ENCODE measurements at regions not wholly inside any gene's neighbourhood (a gene's known extent, or its start where the extent isn't known, plus 50 kb on each side); places are given as distances from the start of the nearest gene placed in this dataset.

GRCh38 chr11:70603114-70603755 lies 204.9 kb downstream of the CTTN start:
- no peak overlapping the region for H3K27ac Mint-ChIP-seq
- no peaks in the 10 kb centered on the region for H3K9me3 Mint-ChIP-seq
- no peaks in the 10 kb centered on the region for H3K36me3 Mint-ChIP-seq
- no peaks in the 10 kb centered on the region for H3K27me3 Mint-ChIP-seq
- H3K4me1 Mint-ChIP-seq: no peaks in the 10 kb centered on the region
- ATAC-seq: peak; percentile 53
- H3K4me3 Mint-ChIP-seq: no peak overlapping the region

- Mint-ChIP-seq H3K27me3 (no peaks in the 10 kb centered on the region), H3K4me3 (no peak overlapping the region), H3K36me3 (no peaks in the 10 kb centered on the region), H3K4me1 (no peaks in the 10 kb centered on the region), H3K27ac (no peak overlapping the region), H3K9me3 (no peaks in the 10 kb centered on the region)
- no peak for ATAC-seq
Measured at GRCh38 chr11:70603756-70604211, 205.5 kb downstream of the CTTN start.

GRCh38 chr11:70604221-70604620 lies 205.9 kb downstream of the CTTN start:
- Mint-ChIP-seq H3K4me1 (no peaks in the 10 kb centered on the region), H3K27ac (no peak overlapping the region), H3K9me3 (no peaks in the 10 kb centered on the region), H3K4me3 (no peak overlapping the region), H3K27me3 (no peaks in the 10 kb centered on the region), H3K36me3 (no peaks in the 10 kb centered on the region)
- no peak for ATAC-seq

DNA sequence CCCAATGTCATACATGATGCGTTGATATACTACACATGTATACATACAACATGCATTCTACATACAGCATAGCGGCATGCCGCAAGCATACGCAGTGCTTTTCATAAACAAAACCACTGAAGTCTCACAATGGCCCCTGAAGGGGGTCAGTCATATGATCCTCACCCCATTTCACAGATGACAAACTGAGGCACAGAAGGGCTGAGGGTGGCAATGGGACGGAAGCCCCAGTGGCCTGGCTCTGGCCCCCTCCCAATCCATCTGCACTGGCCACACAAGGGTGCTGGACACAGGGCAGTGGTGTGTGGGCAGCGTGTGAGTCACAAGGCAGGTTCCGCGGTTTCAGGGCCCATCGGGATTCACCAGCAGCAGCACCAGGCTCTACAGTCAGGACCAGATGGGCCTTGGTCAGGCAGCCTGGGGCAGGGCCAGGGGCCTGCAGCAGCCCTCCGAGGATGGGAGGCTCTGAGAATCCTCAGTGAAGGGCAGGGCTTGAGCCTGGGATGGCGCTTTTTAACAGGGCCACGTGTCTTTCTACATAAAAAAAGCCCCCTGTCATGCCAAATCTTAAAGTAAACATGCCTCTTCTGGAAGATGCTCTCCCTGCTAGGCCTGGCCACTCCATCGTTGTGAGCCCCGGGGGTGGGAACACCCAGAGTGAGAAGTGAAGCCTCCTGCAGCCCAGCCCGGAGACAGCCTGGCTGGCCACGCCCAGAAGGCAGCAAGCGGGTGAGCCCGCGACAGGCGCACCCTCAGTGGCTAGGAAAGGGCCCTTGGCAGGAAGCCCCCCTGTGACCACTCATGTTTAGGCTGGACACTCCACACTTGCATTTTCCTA lies 206.5 kb downstream of the CTTN start:
- H3K4me3 Mint-ChIP-seq: no peak overlapping the region
- H3K27ac Mint-ChIP-seq: no peak overlapping the region
- H3K27me3 Mint-ChIP-seq: no peaks in the 10 kb centered on the region
- H3K9me3 Mint-ChIP-seq: no peaks in the 10 kb centered on the region
- no peak for ATAC-seq
- H3K4me1 Mint-ChIP-seq: no peaks in the 10 kb centered on the region
- H3K36me3 Mint-ChIP-seq: no peaks in the 10 kb centered on the region

- no peaks in the 10 kb centered on the region for H3K9me3 Mint-ChIP-seq
- no peak overlapping the region for H3K27ac Mint-ChIP-seq
- ATAC-seq: no peak
- no peaks in the 10 kb centered on the region for H3K36me3 Mint-ChIP-seq
- no peaks in the 10 kb centered on the region for H3K4me1 Mint-ChIP-seq
- no peaks in the 10 kb centered on the region for H3K27me3 Mint-ChIP-seq
- H3K4me3 Mint-ChIP-seq: no peak overlapping the region
Measured at GRCh38 chr11:70605468-70605815, 207.1 kb downstream of the CTTN start.

DNA sequence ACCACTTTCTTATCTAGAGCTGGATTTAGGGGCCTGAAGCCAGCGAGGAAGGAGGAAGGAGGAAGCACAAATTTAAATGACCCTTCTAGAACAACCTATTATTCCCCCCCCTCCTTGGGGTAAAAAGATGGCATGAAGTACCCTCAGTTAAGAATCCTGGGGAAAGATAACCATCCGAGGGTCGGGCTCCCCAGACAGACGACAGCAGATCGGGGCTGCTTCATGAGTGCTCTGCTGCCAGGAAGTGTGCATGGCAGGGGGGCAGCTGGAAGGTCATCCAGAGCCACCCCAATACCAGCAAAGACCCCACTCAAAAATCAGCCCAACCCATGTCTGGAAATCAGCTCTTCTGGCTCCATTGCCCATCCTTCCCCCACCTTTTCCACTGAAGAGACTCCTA lies 207.5 kb downstream of the CTTN start:
- H3K4me3 Mint-ChIP-seq: no peak overlapping the region
- no peaks in the 10 kb centered on the region for H3K27me3 Mint-ChIP-seq
- no peaks in the 10 kb centered on the region for H3K9me3 Mint-ChIP-seq
- no peaks in the 10 kb centered on the region for H3K4me1 Mint-ChIP-seq
- H3K27ac Mint-ChIP-seq: no peak overlapping the region
- H3K36me3 Mint-ChIP-seq: no peaks in the 10 kb centered on the region
- no peak for ATAC-seq

GRCh38 chr11:70606248-70606950 lies 208.1 kb downstream of the CTTN start:
- Mint-ChIP-seq H3K36me3 (no peaks in the 10 kb centered on the region), H3K27me3 (no peaks in the 10 kb centered on the region), H3K4me3 (no peak overlapping the region), H3K9me3 (no peaks in the 10 kb centered on the region), H3K27ac (no peak overlapping the region), H3K4me1 (no peaks in the 10 kb centered on the region)
- no peak for ATAC-seq

DNA sequence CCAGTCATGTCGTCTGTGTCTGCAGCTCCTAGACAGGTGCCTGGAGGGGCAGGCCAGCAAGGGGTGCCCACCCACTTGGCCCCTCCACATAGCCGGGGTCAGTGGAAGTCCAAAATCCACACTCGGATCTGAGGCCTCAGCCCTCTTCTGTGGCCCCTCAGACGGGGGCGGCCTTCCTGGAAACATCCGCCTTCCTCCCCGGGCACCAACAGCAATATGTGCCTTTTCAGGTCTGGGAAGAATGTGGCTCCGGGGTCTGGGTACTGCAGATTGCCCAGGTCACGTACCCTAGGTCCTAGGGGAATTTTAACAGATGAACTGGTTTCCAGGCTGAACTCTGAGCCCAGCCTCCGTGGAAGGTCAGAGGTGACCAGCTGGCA lies 208.6 kb downstream of the CTTN start:
- no peak for ATAC-seq
- H3K9me3 Mint-ChIP-seq: no peaks in the 10 kb centered on the region
- no peaks in the 10 kb centered on the region for H3K4me1 Mint-ChIP-seq
- H3K36me3 Mint-ChIP-seq: no peaks in the 10 kb centered on the region
- no peaks in the 10 kb centered on the region for H3K27me3 Mint-ChIP-seq
- no peak overlapping the region for H3K4me3 Mint-ChIP-seq
- H3K27ac Mint-ChIP-seq: no peak overlapping the region

DNA sequence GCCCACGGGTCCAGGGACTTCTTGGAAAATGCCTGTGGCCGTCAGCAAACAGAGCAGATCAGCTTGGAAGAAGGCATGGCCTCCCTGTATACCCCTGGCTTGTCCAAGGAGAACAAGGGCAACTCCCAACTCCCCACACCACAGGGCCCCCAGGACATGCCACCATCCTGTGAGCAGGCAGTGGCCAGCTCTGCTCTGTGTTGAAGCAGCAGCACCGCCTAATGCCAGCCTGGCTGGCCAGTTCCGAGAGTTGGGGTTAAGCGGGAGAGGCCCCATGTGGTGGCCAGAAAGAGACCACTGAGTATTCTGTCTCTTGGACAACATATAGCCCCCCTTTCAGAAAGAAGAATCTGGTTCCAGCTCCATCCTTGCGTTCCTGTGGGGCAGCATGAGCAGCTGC lies 209.2 kb downstream of the CTTN start:
- Mint-ChIP-seq H3K27ac (no peak overlapping the region), H3K36me3 (no peaks in the 10 kb centered on the region), H3K4me1 (no peaks in the 10 kb centered on the region), H3K4me3 (no peak overlapping the region), H3K9me3 (no peaks in the 10 kb centered on the region), H3K27me3 (no peaks in the 10 kb centered on the region)
- no peak for ATAC-seq

GRCh38 chr11:70608568-70609470 lies 210.5 kb downstream of the CTTN start:
- no peak for ATAC-seq
- Mint-ChIP-seq H3K4me3 (no peak overlapping the region), H3K27me3 (no peaks in the 10 kb centered on the region)

DNA sequence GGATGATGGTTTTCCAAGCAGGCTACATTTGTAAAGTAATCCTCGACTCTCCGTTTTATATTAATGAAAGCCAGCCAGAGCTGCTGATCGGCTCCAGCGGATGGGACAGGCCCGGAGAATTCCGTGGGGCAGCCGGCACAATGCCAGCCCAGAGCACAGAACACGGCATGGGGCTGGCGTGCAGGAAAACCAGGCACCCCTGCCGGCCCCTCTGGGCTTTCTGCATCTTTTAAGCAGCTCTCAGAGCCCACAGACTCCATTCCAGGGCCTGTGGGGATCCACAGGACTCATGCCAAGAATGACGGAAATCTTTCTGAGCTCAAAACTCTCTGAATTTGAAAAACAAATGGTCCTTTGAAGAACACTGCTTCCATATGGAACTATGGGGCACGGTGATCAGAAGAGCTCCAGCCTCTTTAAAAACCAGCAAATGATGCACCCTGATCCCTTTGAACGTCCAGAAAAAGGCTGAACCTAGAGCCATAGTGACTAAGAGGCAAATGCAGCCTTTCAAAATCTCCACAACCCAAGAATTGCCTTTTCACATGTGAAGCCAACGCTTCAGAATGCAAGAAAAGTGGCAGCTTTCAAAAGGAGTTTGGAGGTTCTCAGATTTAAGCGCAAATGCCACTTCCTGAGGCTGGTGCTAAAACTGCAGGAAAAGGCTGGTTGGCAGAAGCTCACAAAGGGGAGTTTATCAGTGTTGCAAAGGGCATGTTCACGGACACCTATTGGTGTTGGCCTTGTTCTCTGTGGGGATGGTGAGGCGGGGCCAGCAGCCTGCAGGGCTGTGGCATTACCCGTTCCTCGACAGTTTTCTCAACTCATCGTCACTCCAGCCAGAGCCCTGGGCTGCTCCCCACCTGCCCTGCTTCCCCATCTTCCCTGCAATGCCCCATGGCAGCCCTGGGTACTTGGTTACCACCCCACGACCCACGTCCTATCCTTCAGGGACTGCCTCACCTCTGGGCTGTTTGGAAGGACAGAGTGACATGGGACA lies 212.5 kb downstream of the CTTN start:
- no peaks in the 10 kb centered on the region for H3K9me3 Mint-ChIP-seq
- H3K4me1 Mint-ChIP-seq: no peaks in the 10 kb centered on the region
- no peak overlapping the region for H3K27ac Mint-ChIP-seq
- H3K4me3 Mint-ChIP-seq: no peak overlapping the region
- H3K36me3 Mint-ChIP-seq: no peaks in the 10 kb centered on the region
- ATAC-seq: peak; percentile 26
- H3K27me3 Mint-ChIP-seq: no peaks in the 10 kb centered on the region

More at GRCh38 chr11:70608568-70609470, 210.5 kb downstream of the CTTN start:
- Mint-ChIP-seq H3K36me3 (no peaks in the 10 kb centered on the region), H3K9me3 (no peaks in the 10 kb centered on the region), H3K4me1 (no peaks in the 10 kb centered on the region), H3K27ac (no peak overlapping the region)

DNA sequence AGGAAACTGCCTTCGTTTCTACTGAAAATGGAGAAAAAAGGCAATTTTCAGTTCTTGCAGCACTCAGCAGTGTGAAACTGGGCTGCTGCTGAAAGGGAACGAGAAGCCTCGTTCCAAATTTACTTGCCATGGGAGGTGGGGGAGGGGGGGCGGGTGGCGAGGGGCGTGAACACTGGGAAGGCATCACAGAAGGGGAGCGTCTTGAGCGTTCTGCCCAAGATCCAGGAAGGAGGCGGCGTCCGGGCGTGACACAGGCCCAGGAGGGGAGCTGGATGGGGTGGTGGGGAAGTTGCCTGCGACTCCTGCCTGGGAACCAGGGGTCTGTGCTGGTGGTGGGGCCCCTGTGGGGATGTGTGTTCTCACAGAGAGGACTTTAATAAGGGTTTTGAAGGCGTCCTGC lies 213.5 kb downstream of the CTTN start:
- ATAC-seq: no peak
- Mint-ChIP-seq H3K27me3 (no peaks in the 10 kb centered on the region), H3K36me3 (no peaks in the 10 kb centered on the region), H3K27ac (no peak overlapping the region), H3K4me3 (no peak overlapping the region), H3K9me3 (no peaks in the 10 kb centered on the region), H3K4me1 (no peaks in the 10 kb centered on the region)

GRCh38 chr11:70612459-70613141 lies 214.3 kb downstream of the CTTN start:
- Mint-ChIP-seq H3K27me3 (no peaks in the 10 kb centered on the region), H3K4me3 (no peak overlapping the region), H3K27ac (no peak overlapping the region), H3K36me3 (no peaks in the 10 kb centered on the region), H3K4me1 (no peaks in the 10 kb centered on the region), H3K9me3 (no peaks in the 10 kb centered on the region)
- ATAC-seq: no peak

Data from stimulated activated memory B cell treated with anti-CD40 and anti-IgM and Interleukin-4, amounts not matched to agents 10 μg/mL and 1 μg/mL and 100 μg/mL, for 72 hours (primary cell).